ENCODE measurements at regions not wholly inside any gene's neighbourhood (a gene's known extent, or its start where the extent isn't known, plus 50 kb on each side); places are given as distances from the start of the nearest gene placed in this dataset.

- no peak overlapping the region for H3K27ac ChIP-seq
- H3K27me3 ChIP-seq (ENCODE audit: insufficient read depth, low read depth), result no peaks in the 10 kb centered on the region
- H3K79me2 ChIP-seq (ENCODE audit: insufficient read depth, low read depth), result no peaks in the 10 kb centered on the region
- H3K4me3 ChIP-seq (IDR thresholded peaks at IDR 0.05; ENCODE audit: insufficient read depth, low read depth, low read length), result no peak overlapping the region
- no peaks in the 10 kb centered on the region for H3K36me3 ChIP-seq (ENCODE audit: insufficient read depth)
- H2AFZ ChIP-seq (ENCODE audit: low read depth), result no peak overlapping the region
- no peaks in the 10 kb centered on the region for H4K20me1 ChIP-seq (ENCODE audit: insufficient read depth)
- no peak for TF ChIP-seq CTCF (conservative IDR thresholded peaks at IDR 0.05; ENCODE audit: low read depth, low read length)
- no peak overlapping the region for H3K9ac ChIP-seq
- H3K4me2 ChIP-seq, result no peak overlapping the region
- H3K4me1 ChIP-seq (ENCODE audit: low read depth, poor library complexity, severe bottlenecking), result peaks cover 20% of the 10 kb centered on the region
Measured at GRCh38 chr11:26231252-26231661, 100.7 kb upstream of the ANO3 start.

GRCh38 chr11:26234451-26234850 lies 97.5 kb upstream of the ANO3 start:
- no peak overlapping the region for H2AFZ ChIP-seq (ENCODE audit: low read depth)
- no peaks in the 10 kb centered on the region for H4K20me1 ChIP-seq (ENCODE audit: insufficient read depth)
- no peak overlapping the region for H3K27ac ChIP-seq
- H3K9ac ChIP-seq, result no peak overlapping the region
- H3K27me3 ChIP-seq (ENCODE audit: insufficient read depth, low read depth), result no peaks in the 10 kb centered on the region
- no peaks in the 10 kb centered on the region for H3K79me2 ChIP-seq (ENCODE audit: insufficient read depth, low read depth)
- no peaks in the 10 kb centered on the region for H3K36me3 ChIP-seq (ENCODE audit: insufficient read depth)
- H3K4me2 ChIP-seq, result no peak overlapping the region
- no peak overlapping the region for H3K4me3 ChIP-seq (IDR thresholded peaks at IDR 0.05; ENCODE audit: insufficient read depth, low read depth, low read length)
- no peaks in the 10 kb centered on the region for H3K4me1 ChIP-seq (ENCODE audit: low read depth, poor library complexity, severe bottlenecking)
- no peak for TF ChIP-seq CTCF (conservative IDR thresholded peaks at IDR 0.05; ENCODE audit: low read depth, low read length)

GRCh38 chr11:26243426-26243825 lies 88.5 kb upstream of the ANO3 start:
- Histone ChIP-seq H2AFZ (ENCODE audit: low read depth) (no peak overlapping the region), H3K27me3 (ENCODE audit: insufficient read depth, low read depth) (no peaks in the 10 kb centered on the region), H3K79me2 (ENCODE audit: insufficient read depth, low read depth) (no peaks in the 10 kb centered on the region), H4K20me1 (ENCODE audit: insufficient read depth) (no peaks in the 10 kb centered on the region), H3K4me3 (IDR thresholded peaks at IDR 0.05; ENCODE audit: insufficient read depth, low read depth, low read length) (no peak overlapping the region), H3K9ac (no peak overlapping the region), H3K27ac (no peak overlapping the region), H3K4me2 (no peak overlapping the region), H3K36me3 (ENCODE audit: insufficient read depth) (no peaks in the 10 kb centered on the region), H3K4me1 (ENCODE audit: low read depth, poor library complexity, severe bottlenecking) (no peaks in the 10 kb centered on the region)
- TF ChIP-seq CTCF (conservative IDR thresholded peaks at IDR 0.05; ENCODE audit: low read depth, low read length), result no peak

GRCh38 chr11:26244207-26244606 lies 87.7 kb upstream of the ANO3 start:
- Histone ChIP-seq H3K9ac (no peak overlapping the region), H3K4me2 (no peak overlapping the region), H3K79me2 (ENCODE audit: insufficient read depth, low read depth) (no peaks in the 10 kb centered on the region), H3K4me3 (IDR thresholded peaks at IDR 0.05; ENCODE audit: insufficient read depth, low read depth, low read length) (no peak overlapping the region), H3K27me3 (ENCODE audit: insufficient read depth, low read depth) (no peaks in the 10 kb centered on the region), H3K27ac (no peak overlapping the region), H2AFZ (ENCODE audit: low read depth) (no peak overlapping the region), H3K36me3 (ENCODE audit: insufficient read depth) (no peaks in the 10 kb centered on the region), H3K4me1 (ENCODE audit: low read depth, poor library complexity, severe bottlenecking) (no peaks in the 10 kb centered on the region), H4K20me1 (ENCODE audit: insufficient read depth) (no peaks in the 10 kb centered on the region)
- no peak for TF ChIP-seq CTCF (conservative IDR thresholded peaks at IDR 0.05; ENCODE audit: low read depth, low read length)

- no peak overlapping the region for H3K4me2 ChIP-seq
- TF ChIP-seq CTCF (conservative IDR thresholded peaks at IDR 0.05; ENCODE audit: low read depth, low read length), result no peak
- no peaks in the 10 kb centered on the region for H3K36me3 ChIP-seq (ENCODE audit: insufficient read depth)
- no peak overlapping the region for H3K9ac ChIP-seq
- no peak overlapping the region for H3K4me3 ChIP-seq (IDR thresholded peaks at IDR 0.05; ENCODE audit: insufficient read depth, low read depth, low read length)
- no peaks in the 10 kb centered on the region for H4K20me1 ChIP-seq (ENCODE audit: insufficient read depth)
- H3K27me3 ChIP-seq (ENCODE audit: insufficient read depth, low read depth), result no peaks in the 10 kb centered on the region
- no peaks in the 10 kb centered on the region for H3K79me2 ChIP-seq (ENCODE audit: insufficient read depth, low read depth)
- no peak overlapping the region for H3K27ac ChIP-seq
- H2AFZ ChIP-seq (ENCODE audit: low read depth), result no peak overlapping the region
- no peaks in the 10 kb centered on the region for H3K4me1 ChIP-seq (ENCODE audit: low read depth, poor library complexity, severe bottlenecking)
Measured at GRCh38 chr11:26245046-26245445, 86.9 kb upstream of the ANO3 start.

All from KMS-11 (cell line).